GM21825 (cell line): ENCODE measurements at regions not wholly inside any gene's neighbourhood (a gene's known extent, or its start where the extent isn't known, plus 50 kb on each side); places are given as distances from the start of the nearest gene placed in this dataset.

Experiments used
- ATAC-seq: cut with Tn5 transposase; IDR thresholded peaks from one replicate; pipeline ENCODE4 v1.9.1; 2021; ENCODE audit warnings: mild to moderate bottlenecking, moderate library complexity; ENCODE audit not compliant: unreplicated experiment

DNA sequence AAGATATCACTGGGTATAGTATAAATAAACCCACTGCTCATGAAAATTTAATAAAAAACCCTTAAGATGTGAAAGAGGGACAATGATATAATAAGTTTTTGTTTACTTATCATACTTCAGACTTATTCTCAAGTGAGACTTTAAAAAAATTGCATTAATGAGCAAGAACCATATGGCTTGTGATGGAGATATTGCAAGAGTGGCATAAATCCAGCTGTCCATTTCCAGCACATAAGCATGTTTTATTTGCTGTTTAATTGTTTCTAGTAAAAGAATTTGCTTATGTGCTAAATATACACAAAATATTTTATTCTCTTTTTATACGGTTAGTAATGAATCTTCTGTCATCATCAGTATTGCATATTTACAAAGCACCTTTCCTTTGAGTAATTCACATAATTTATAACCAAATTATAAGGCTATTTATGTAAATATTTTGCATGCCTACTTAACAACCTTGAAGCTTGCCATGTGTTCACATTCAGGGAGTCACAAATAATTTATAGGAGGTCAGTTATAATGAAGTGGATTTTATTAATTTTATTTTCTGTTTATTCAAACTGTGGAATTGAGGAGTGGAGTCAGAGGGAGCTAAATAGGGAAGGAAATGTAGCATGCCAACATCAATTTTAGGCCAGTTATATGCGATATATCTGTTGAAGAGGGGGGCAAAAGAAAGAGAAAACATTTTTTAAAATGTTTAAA is 318.5 kb upstream of the CWC22 start:
- ATAC-seq, result no peak

DNA sequence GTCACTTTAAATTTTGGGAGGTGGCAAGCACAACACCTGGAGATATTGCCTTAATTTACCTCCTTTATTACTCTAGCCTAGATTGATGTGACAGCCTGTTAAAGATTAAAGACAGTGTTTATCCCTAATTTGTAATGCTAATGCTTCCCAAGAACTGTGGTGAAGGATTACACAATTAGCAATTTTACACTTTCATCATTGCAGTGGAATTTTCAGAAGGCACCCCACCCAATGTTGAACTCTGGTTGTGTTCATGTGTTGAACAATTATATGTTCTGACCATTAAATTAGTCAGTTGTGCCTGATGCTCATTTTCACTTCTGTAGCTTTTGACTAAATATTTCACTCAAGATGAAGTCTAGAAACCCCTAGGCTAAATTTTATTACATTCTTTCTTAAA is 317.1 kb upstream of the CWC22 start:
- ATAC-seq, result no peak

DNA sequence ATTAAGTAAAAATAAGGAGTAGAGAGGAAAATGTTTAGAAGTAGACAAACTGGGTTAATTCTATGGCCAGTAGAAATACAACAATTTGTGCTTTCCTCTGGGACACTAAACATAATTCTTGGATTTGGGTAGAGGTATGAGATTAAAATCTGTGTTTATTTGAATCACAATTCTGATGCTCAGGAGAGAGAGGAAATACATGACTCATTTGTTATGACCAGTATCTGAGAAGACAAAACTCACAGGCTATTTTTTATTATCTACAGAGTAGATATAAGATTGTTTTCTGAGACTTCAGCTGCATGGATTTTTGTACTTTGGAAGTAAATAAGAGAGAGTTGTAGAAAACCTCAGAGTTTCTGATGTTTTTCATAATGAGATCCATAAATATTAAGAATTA is 315.7 kb upstream of the CWC22 start:
- ATAC-seq, result no peak

DNA sequence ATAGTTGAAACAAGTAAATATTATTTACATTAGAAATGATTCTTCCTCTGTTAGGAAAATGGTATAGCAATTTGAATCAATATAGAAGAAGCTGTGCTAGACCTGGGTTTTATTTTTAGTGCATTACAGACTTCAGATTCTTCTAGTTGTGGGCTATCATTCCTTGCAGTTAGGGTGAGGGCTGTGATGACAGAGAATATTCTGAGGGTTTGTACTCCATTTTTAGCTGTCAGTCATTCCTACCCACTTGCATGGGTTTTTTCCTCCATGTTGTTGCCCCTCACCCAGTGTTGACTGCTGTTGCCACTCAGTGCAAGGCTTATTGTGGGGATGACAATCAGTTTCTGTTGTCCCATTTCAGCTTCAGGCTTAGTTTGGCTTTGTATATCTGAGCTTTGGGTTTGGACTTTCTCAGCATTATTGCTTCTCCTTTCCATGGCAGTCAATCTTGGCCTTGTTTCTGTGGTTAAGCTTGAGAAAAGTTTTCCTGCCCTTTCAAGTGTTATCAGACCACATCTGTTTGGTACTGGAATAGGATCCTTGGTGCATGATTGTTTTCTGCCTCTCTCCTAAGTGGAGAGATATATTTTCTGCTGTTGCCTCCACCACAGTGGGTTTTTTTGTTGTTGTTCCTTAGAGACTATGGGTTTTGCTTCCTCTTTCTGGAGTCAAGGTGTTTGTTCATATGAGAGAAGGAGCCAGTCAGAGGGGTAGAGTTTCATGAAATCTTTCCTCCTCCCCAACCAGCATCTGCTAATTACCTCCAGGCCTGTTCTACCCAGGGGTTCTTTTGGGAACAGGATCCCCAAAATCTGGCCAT is 312.7 kb upstream of the CWC22 start:
- ATAC-seq, result peak; percentile 91

DNA sequence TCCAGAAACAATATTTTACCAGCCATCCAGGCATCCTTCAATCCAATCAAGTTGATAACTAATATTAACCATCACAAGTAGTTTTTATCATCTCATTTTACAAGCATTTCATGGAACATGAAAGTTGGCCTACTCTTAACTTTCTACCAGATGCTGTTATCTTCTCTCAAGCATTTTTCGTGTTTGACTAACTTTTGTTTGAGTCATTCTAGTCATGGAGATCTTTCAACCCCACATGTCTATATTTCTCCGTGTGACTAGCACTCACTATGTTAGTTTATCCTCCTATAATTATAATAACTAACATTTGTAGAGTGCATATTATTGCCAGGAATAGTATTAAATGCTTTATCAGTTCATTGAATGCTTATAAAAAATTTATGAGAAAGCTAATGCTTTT is 307.0 kb upstream of the CWC22 start:
- no peak for ATAC-seq

DNA sequence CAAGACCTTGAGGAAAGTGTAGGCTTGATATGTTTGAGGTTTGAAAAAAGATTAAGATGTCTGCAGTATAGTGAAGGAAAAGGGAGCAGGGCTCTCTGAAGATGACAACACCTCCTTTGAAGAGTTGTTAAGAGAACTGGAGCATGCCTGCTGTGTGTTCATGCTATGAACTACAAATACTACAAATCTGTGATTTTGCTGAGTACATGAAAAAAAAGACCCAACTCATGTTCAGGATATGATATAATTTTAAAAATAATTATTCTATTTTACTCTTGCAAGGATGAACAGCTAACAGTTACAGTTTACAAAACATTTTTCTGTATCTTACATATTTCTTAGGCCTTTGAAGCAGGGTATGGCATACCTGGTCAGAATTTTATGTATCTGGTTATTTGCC is 305.4 kb upstream of the CWC22 start:
- no peak for ATAC-seq

DNA sequence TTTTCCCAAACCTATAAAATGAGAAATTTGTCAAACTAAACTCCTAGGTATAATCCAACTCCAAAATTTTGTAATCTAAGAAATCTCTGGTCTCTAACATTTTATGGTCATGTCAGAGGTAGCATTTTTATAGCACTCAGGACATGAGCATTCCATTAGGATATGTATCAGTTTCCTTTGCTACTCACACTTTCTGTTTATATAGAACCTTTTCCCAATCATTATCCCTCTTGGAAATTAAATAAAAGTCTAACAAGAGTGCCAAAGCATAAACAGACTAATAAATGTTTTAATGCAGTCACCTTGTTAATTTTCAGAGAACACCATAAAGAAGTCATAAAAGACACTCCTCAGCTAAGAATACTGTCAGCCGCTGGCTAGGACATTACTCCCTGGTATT is 300.0 kb upstream of the CWC22 start:
- no peak for ATAC-seq

DNA sequence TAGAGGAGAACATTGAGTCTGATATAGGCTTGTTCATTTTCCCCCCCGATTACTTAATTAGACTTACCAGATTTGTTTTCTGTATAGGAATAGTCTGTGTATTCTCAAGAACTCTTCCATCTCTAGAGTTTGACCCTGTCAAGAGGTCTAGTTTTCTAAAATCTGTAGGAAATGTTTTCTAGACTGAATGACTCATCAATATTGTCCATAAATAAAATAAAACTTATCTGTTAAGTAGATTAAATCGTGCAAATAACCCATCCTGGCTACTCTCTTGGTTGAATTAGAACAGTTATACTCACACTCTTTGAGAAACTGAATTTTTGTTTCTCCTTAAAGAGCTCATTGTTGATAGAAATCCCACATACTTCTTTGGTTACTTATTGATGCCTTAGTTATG is 299.2 kb upstream of the CWC22 start:
- ATAC-seq, result no peak

DNA sequence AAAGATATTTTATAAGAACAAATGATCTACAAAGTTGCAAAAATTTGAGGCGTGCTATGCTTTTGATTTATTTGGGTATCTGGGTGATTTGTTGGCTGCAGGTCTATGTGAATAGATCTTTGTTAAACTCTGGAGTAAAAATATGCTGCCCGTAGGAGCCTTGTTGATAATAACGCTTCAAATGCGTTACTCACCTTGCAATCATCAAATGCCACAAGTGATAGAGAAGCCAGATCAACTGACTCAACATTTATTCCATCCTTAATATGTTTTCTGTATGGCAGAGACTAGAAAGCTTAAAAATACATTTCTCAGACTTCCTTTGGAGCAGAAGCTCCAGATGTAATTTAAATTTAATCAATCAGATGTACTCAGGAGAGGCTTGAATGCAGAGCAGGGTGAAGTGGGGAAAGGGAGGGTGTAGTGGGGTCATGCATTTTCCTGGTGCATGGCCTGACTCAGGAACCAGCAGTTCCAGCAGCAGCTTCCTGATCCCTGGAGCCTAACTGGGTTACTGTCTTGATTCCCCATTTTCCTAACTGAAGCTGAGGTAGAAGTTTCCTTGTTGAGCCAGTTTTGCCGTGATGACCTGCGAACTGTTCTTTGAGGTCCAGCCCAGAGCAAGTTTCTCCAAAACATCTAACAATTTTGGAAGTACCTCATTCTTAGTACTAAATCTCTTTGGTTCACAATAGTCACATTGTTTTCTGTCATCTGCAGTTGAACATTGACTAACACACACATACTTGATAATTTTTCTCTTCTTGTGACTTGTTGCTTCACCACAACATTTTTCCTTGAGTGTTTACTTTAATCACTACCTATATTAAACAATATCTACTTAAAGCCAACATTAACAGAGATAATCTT is 284.7 kb upstream of the CWC22 start:
- ATAC-seq, result no peak

DNA sequence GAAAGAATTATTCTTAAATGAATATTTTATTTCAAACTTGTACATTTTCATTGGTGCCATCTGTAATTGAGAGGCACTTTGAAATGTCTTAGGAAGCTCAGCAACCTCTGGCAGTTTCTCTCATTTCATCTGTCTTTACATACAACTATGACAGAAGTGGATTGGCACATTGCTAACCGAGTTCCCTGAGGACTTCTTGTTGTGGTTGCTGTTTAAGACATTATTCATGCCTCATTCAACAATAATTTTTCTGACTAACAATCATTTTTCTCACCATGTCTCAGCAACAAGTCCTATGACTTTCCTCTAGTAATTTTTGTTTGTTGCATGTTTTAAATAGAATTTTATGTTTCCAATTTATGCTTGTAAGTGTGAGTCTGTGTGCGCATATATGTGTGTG is 284.0 kb upstream of the CWC22 start:
- no peak for ATAC-seq

DNA sequence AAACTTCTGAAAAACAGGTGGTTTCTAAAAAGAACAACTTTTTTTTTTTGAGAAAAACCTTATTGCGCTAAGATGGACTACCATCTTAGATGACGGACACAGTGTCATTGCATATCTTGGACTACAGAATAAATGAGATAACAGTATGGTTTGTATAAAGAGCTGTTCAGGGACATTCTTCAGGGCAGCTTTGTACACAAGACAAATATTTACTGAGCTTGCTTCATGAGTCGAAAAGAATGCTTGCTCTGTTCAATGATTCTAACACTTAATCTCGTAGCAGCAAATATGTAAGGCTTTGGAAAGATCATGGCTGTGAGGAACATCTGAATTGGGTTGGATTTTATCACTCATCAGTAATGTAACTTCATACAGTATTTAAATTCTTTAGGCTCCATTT is 282.5 kb upstream of the CWC22 start:
- ATAC-seq, result no peak

DNA sequence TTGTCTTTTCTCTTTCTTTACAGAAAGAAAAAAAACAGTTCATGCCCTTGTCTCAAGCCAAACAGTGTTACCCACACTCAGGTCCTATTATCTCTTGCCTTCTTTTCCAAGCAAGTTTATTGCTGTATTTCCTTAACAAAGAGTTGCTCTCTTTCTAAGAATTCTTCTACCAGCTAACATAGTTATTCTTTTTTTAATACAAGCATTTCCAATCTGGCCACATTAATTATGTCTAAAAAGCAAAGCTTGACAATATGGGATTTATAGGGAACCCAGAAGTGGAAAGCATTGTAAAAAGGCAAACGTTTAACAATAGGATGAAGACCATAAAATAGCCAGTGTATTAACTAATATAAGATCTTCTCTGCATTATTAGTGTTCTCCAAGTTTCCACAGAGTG is 272.5 kb upstream of the CWC22 start:
- ATAC-seq, result no peak

DNA sequence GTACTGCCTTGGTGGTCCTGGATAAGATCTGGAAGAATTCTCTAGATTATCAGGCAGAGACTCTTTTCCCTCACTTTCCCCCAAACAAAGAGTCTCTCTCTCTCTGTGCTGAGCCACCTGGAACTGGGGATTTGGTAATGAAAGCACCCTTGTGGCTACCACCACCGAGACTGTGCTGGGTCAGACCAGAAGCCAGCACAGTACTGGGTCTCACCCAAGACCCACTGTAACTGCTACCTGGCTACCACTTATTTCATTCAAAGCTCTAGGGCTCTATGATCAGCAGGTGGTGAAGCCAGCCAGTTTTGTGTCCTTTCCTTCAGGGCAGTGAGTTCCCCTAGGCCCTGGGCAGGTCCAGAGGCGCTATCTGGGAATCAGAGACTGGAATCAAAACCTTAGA is 269.6 kb upstream of the CWC22 start:
- no peak for ATAC-seq

DNA sequence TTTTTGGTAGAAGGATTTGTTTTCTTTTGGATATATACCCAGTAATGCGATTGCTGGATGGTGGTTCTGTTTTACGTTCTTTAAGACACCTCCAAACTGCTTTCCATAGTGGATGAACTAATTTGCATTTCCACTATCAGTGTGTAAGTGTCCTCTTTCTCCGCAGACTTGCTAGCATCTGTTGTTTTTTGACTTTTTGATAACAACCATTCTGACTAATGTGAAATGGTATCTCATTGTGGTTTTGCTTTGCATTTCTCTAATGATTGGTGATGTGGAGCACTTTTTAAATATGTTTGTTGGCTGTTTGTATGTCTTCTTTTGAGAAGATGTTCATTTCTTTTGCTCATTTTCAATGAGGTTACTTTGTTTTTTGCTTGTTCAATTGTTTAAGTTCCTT is 260.9 kb upstream of the CWC22 start:
- no peak for ATAC-seq

DNA sequence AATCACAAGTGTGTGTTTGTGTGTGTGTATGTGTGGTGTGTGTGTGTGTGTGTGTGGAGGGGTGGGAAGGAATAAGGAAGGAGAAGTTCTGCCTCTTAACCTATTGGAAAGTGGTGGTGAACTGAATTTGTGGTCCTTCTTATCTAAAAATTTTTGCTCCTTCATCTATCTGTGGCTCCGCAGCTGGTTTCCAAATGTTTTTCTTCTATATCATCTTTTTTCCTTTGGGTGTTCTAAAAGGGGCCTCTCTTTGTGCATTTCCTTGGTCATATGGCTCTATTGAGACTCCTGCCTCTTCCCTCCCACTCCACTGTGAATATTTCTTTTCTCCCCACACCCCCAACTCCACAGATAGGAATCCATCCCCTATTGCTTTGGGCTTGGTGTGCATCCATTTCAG is 254.9 kb upstream of the CWC22 start:
- no peak for ATAC-seq

DNA sequence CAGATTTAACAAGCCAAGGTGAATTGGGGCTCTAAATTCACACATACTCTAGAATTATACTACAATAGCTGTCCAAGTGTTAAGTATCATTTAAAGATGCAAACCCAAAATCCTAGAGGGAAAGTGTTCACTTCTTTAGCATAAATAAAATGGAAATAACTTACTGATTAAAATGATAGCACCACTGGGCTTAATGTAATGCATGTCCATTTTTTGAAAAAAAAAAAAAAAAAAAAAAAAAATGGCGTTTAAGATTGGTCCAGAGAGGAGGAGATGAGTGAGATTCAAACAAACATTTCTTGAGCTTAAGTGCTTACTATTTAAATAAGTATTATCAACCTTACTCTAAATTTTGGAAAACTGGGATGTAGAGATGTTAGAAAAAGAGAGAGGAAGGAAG is 251.5 kb upstream of the CWC22 start:
- no peak for ATAC-seq

DNA sequence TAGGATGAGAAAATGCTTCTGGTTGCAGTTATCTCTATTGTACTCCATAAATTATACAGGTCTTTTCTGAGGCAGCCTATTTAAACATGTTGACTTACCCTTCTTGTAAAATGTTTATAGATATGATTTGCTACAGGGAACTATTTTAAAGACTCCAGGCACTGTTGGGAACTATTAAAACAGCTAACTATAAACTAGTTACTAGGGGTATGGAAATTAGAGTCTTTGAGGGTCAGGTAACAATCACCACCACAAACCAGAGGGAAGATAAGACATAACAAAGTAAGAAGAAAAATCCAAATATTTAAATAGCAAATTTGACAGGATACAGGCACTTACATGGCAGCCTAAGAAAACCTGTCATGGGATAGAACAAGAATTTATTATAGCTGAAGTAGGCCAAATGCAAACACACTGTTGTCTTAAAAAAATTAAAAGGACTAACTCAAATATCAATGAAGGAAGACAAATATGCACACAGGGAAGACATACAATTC is 251.0 kb upstream of the CWC22 start:
- no peak for ATAC-seq

DNA sequence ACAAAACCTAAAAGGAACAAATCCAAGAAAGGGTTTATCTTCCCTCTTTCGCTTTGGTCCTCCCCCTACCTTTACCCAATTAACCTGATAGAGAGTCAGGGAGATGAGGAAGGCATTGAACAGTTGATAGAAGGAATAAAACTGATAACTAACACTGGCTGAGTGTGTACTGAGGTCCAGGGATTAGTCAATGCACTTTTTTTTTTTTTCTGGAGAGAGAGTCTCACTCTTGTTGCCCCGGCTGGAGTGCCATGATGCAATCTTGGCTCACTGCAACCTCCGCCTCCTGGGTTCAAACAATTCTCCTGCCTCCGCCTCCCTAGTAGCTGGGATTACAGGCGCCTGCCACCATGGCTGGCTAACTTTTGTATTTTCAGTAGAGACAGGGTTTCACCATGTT is 250.2 kb upstream of the CWC22 start:
- ATAC-seq, result no peak

DNA sequence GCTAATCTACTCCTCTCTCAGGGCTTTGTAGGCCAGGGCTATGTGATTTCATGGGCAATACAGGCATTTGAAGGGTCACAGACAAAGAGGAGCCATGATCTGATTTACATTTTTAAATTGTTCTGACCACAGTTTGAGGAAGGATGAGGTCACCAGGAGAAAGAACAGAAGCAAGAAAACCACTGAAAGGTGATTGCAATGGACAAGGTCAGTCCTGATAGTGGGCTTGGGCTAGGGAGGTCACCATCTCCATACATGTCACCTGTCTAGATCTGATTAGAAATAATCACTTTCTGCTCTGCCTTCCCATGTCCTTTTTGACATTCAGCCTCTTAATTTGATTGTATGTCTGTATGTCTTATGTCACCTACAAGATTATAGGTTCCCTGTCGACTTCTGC is 248.9 kb upstream of the CWC22 start:
- ATAC-seq, result no peak

DNA sequence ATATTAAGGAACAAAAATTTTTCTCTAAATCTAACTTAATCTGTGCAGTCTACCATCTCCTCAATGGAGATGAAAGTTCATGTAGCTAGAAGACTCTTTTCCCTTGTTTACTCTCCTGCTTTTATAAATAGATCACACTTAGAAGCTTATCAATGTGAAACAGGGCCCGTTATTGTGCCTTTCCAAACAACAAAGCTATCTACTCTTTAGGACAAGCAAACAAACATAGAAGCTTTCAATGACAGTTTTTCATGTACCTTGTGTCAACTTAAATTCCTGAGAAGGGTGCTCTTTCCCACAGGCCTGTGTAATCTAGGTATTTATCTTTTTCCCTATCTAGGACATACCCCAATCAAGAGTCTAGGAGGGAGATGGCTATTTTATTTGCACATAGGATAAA is 247.8 kb upstream of the CWC22 start:
- ATAC-seq, result no peak

DNA sequence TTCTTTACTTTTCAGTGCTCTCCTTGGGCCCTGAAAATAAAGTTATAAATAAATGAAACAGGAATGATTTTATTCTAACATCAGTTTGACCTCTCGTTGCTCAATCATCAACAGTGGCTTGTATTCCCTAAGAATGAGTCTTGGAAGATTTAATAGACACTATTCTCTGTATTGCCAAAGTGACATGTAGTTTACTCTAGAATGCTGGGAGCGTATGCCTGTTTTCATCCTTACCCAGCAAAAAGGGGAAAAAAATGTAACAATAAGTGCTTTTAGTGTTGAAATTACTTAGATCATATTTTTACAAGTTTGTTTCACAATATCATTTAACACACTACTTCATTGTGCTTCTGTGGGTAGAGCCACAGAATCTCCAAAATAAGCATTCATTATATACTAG is 240.6 kb upstream of the CWC22 start:
- ATAC-seq, result no peak

DNA sequence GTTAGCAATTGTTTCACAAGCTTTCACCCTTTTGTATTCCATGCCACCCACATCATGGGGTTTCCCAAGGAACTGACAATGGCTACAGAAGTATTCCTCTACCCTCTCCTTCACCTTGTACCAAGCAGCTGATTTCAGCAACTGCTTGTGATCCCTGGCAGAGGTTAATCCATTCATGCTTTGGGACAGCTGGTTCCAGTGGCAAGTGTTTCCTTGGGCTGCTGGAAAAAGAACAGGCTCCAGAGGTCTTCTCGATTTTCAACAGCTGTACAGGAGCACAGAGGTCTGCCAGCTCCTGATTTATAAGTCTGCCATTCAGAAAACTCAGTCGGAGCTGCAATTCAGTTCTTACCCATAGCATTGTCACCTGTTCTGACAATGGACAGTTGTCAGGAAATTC is 239.2 kb upstream of the CWC22 start:
- no peak for ATAC-seq
